ENCODE measurements at regions not wholly inside any gene's neighbourhood (a gene's known extent, or its start where the extent isn't known, plus 50 kb on each side); places are given as distances from the start of the nearest gene placed in this dataset.
"Not testable (repeated sequence)": the region's sequence is repeated elsewhere in the genome, so short reads cannot be mapped to it uniquely, and the experiment has no call there.

DNA sequence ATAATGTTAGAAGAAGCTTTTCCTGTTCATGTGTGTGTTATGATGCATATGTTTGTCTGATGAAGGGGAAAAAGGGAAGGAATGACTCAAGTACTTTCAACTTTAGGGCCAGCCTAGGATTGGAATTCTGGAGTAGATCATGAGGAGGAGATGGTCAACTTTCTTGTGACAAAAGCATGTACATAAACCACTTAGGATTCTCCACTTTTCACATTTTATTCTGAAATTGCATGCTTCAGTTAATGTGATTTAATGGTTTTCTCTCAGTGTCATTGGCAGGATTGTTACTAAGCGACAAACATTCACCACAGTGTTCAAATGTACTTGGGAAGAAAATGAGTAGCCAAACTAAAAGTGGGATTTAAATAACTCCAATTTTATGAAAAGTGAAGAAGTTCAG lies 80.1 kb downstream of the UTRN start:
- TF ChIP-seq CTCF (IDR thresholded peaks at IDR 0.05) = no peak
- H3K4me1 ChIP-seq = no peaks in the 10 kb centered on the region
- no peak overlapping the region for H3K27ac ChIP-seq

DNA sequence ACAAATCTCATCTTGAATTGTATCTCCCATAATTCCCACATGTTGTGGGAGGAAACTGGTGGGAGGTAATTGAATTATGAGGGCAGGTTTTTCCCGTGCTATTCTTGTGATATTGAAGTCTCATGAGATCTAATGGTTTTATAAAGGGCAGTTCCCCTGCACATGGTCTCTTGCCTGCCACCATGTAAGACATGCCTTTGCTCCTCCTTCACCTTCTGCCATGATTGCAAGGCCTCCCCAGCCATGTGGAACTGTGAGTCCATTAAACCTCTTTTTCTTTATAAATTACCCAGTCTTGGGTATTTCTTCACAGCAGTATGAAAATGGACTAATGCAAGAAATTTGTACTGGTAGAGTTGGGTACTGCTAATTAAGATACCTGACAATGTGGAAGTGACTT lies 84.6 kb downstream of the UTRN start:
- H3K4me3 ChIP-seq; H3K9me3 ChIP-seq; H3K4me1 ChIP-seq; intact Hi-C loops (cut with DNase I); H3K27ac ChIP-seq; H3K36me3 ChIP-seq; H3K9ac ChIP-seq (ENCODE audit: low read depth in 2 of 2, low read length in 2 of 2); H3K27me3 ChIP-seq; DNase-seq: not testable (repeated sequence)

More for the DNA sequence above, 80.1 kb downstream of the UTRN start:
- intact Hi-C loops (cut with DNase I) = no loop called here
- Histone ChIP-seq H3K9me3 (no peaks in the 10 kb centered on the region), H3K27me3 (no peaks in the 10 kb centered on the region), H3K36me3 (no peaks in the 10 kb centered on the region), H3K4me3 (no peak overlapping the region), H3K9ac (ENCODE audit: low read depth in 2 of 2, low read length in 2 of 2) (no peak overlapping the region)
- DNase-seq = no peak

DNA sequence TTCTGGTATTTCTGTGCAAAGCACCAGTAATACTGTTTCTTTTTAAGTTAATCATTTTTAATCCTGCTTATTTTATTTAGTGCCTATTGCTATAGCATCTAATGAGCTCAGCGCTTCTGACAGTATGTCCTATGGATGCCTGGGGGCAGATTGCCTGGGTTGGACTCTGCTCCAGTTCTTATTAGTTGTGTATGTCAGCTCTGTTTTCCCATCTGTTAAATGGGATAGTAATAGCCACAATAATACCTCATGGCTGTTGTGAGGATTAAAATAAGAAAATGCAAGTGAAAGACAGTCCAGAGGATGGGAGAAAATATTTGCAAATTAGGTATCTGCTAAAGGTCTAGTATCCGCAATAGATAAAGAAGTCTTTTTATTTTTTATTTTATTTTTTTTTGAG lies 87.0 kb downstream of the UTRN start:
- intact Hi-C loops (cut with DNase I) = no loop called here
- no peak overlapping the region for H3K4me3 ChIP-seq
- H3K4me1 ChIP-seq = no peaks in the 10 kb centered on the region
- H3K9ac ChIP-seq (ENCODE audit: low read depth in 2 of 2, low read length in 2 of 2) = no peak overlapping the region
- no peak overlapping the region for H3K27ac ChIP-seq
- H3K9me3 ChIP-seq = no peaks in the 10 kb centered on the region
- no peaks in the 10 kb centered on the region for H3K36me3 ChIP-seq
- no peak for DNase-seq
- H3K27me3 ChIP-seq = no peaks in the 10 kb centered on the region
- TF ChIP-seq CTCF (IDR thresholded peaks at IDR 0.05) = no peak

DNA sequence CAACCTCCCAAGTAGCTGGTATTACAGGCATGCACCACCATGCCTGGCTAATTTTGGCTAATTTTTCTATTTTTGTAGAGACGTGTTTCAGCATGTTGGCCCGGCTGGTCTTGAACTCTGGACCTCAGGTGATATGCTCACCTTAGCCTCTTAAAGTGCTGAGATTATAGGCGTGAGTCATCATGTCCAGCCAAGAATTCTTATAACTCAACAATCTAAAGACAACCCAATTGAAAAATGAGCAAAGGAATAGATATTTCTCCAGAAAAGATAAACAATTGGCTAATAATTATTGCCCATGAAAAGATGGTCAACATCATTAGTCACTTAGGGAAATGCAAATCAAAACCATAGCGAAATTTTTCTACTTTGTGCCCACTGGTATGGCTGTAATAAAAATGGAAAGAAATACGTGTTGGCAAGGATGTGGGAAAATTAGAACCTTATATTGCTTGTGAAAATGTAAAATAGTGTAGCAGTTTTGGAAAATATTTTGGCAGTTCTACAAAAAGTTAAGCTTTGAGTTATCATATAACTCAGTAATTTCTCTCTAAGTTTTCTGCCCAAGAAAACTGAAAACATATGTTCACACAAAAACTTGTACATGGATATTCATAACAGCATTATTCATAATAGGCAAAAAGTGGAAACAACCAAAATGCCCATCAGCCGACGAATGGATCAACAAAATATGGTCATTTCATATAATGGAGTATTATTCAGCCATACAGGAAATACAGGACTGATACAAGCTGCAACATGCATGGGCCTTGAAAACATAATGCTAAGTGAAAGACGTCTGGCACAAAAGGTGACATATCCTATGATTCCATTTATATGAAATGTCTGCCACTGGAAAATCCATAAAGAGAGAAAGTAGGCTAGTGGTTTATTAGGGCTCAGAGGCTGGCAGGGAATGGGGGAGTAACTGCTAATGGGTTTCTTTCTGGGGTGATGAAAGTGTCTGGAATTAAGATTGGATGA lies 87.8 kb downstream of the UTRN start:
- no peaks in the 10 kb centered on the region for H3K4me1 ChIP-seq

GRCh38 chr6:144374525-144374924 lies 89.4 kb downstream of the UTRN start:
- H3K4me3 ChIP-seq; intact Hi-C loops (cut with DNase I); H3K27ac ChIP-seq; H3K36me3 ChIP-seq; H3K9ac ChIP-seq (ENCODE audit: low read depth in 2 of 2, low read length in 2 of 2); H3K4me1 ChIP-seq; H3K9me3 ChIP-seq; H3K27me3 ChIP-seq; DNase-seq: not testable (repeated sequence)

More for the DNA sequence above, 87.8 kb downstream of the UTRN start:
- Histone ChIP-seq H3K27ac (no peak overlapping the region), H3K9ac (ENCODE audit: low read depth in 2 of 2, low read length in 2 of 2) (no peak overlapping the region), H3K9me3 (no peaks in the 10 kb centered on the region), H3K36me3 (no peaks in the 10 kb centered on the region), H3K4me3 (no peak overlapping the region), H3K27me3 (no peaks in the 10 kb centered on the region)
- TF ChIP-seq CTCF (IDR thresholded peaks at IDR 0.05) = no peak
- intact Hi-C loops (cut with DNase I) = no loop called here
- no peak for DNase-seq

- Histone ChIP-seq H3K9me3 (no peaks in the 10 kb centered on the region), H3K9ac (ENCODE audit: low read depth in 2 of 2, low read length in 2 of 2) (no peak overlapping the region), H3K27ac (no peak overlapping the region), H3K27me3 (no peaks in the 10 kb centered on the region), H3K36me3 (no peaks in the 10 kb centered on the region), H3K4me1 (no peaks in the 10 kb centered on the region), H3K4me3 (no peak overlapping the region)
- TF ChIP-seq CTCF (IDR thresholded peaks at IDR 0.05) = no peak
- no peak for DNase-seq
- intact Hi-C loops (cut with DNase I) = no loop called here
Observed at GRCh38 chr6:144377586-144378210, 92.6 kb downstream of the UTRN start.
